Spinal cord (tissue), 9 donors: ENCODE measurements at regions not wholly inside any gene's neighbourhood (a gene's known extent, or its start where the extent isn't known, plus 50 kb on each side); places are given as distances from the start of the nearest gene placed in this dataset.
"Not testable (repeated sequence)": the region's sequence is repeated elsewhere in the genome, so short reads cannot be mapped to it uniquely, and the experiment has no call there.

Experiments used
- DNase-seq, 6 donors: peaks; one replicate each; pipeline versions ENCODE4 v3.0.0 to v3.0.0-alpha.2; 2013 to 2015; ENCODE audit warnings: low spot score in 6 of 6, low read depth in 4 of 6
- H3K27ac ChIP-seq: one replicate; pipeline ENCODE4 v1.5.1; 2013; ENCODE audit warnings: low read depth, low read length, control low read depth
- H3K27me3 ChIP-seq: one replicate; pipeline ENCODE4 v1.6.1; 2013; ENCODE audit warnings: low read length; ENCODE audit not compliant: control insufficient read depth, insufficient read depth
- H3K36me3 ChIP-seq: one replicate; pipeline ENCODE4 v1.6.1; 2013; ENCODE audit warnings: low read length; ENCODE audit not compliant: control insufficient read depth, insufficient read depth
- H3K4me1 ChIP-seq: one replicate; pipeline ENCODE4 v1.6.1; 2013; ENCODE audit warnings: low read length; ENCODE audit not compliant: control insufficient read depth, insufficient read depth
- H3K4me3 ChIP-seq: one replicate; pipeline ENCODE4 v1.5.1; 2013; ENCODE audit warnings: low read depth, low read length, control low read depth
- H3K9me3 ChIP-seq: one replicate; pipeline ENCODE4 v1.6.1; 2013; ENCODE audit warnings: low read length; ENCODE audit not compliant: control insufficient read depth, insufficient read depth
- WGBS: methylation state at CpG from one replicate; pipeline ENCODE4 v1.1.5; 2013; ENCODE audit warnings: missing lambda C conversion rate; ENCODE audit not compliant: insufficient coverage; 5-methylcytosine and 5-hydroxymethylcytosine counted together
- donor health status: healthy.

GRCh38 chr15:39009740-39010139, 445.1 kb upstream of the RASGRP1 start:
- Histone ChIP-seq H3K27me3 (no peaks in the 10 kb centered on the region), H3K4me3 (no peak overlapping the region), H3K27ac (no peak overlapping the region), H3K36me3 (no peaks in the 10 kb centered on the region), H3K4me1 (no peaks in the 10 kb centered on the region), H3K9me3 (peaks cover 6% of the 10 kb centered on the region)
- no CpG with 5 or more reads among the region's 1 CpG for WGBS
- no peak for DNase-seq

DNA sequence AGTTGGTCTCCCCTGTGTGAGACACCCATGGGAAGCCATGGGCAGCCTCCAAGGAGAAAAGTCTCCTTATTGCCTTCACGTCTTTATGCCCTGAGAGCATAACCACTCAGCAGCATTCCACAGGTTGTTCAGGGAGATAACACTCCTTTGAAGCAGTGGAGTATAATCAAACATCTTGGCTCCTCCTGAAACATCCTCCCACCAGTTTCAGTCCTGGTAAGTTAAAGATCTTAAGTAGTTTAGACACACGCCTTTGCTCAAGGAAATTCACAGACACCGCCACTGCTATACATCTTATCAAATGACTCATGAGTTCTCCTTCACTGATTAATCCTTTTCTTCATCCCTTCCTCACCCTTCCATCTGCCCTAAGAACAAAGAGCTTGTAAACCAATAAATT, 446.5 kb upstream of the RASGRP1 start:
- H3K27me3 ChIP-seq = not testable (repeated sequence)

DNA sequence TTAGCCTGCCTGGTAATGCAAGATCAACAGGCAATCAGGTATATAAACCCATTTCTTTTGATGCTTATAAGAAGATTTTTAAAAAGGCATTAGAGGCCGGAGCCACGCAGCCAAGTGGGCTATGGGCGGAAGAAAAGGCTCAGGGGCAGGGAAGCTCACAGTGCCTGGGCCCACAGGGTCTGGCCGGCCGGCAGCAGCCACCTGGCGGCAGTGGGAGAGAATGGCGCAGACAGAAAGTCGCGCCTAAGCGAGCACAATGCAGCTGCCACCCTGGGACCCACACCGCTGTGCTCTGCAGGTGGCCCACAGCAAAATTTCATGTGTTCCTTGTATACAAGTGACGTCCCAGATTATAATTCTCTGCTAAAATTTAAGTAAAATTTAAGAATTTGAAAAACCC, 448.6 kb upstream of the RASGRP1 start:
- no peak for DNase-seq
- no peak overlapping the region for H3K27ac ChIP-seq
- no peaks in the 10 kb centered on the region for H3K4me1 ChIP-seq

More for the DNA sequence above, 446.5 kb upstream of the RASGRP1 start:
- DNase-seq, H3K27ac ChIP-seq, H3K9me3 ChIP-seq, H3K4me1 ChIP-seq, H3K4me3 ChIP-seq, H3K36me3 ChIP-seq: not testable (repeated sequence)
- 81% methylated on average over 3 of the region's 3 CpGs for WGBS

DNA sequence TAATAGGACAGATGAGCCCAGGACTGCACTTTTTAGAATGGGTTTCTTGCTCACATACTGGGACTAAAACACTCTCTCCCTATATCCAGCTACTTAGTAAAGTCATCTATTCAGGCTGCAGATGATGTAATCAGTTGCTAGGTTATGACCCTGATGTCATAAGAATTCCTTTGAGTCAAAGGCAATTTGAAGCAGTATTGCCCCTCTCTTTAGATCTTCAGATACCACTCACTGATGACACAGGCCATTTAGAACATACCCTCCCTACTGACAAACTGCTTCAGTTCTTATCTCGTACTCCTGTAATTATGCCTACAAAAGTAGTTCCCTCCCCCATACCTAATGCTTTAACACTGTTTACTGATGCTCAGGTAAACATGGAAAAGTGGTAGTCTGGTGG, 450.1 kb upstream of the RASGRP1 start:
- no CpG with 5 or more reads among the region's 1 CpG for WGBS
- no peaks in the 10 kb centered on the region for H3K27me3 ChIP-seq

More for the DNA sequence above, 448.6 kb upstream of the RASGRP1 start:
- Histone ChIP-seq H3K27me3 (no peaks in the 10 kb centered on the region), H3K9me3 (peaks cover 6% of the 10 kb centered on the region), H3K4me3 (no peak overlapping the region), H3K36me3 (no peaks in the 10 kb centered on the region)
- WGBS = 83% methylated on average over 6 of the region's 12 CpGs

DNA sequence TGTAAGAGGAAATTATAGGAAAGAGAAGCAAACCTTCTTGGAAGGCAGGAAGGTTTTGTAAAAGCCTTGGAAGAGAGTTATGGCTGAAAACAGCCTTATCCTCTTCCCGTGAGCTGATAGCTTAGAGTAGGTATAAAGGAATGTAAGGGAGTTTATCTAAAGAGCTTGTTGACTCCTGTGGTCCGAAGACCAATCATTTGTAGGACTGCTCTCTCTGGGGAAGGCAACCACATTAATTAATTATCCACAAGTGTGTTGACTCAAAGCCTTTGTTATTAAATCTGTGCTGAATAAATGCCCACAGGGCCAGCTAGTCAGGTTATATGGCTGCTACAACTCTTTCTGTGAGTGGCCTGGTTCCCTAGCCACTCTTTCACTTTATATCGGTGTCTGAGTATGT, 452.1 kb upstream of the RASGRP1 start:
- 79% methylated on average over 2 of the region's 3 CpGs for WGBS

More for the DNA sequence above, 450.1 kb upstream of the RASGRP1 start:
- Histone ChIP-seq H3K4me1 (no peaks in the 10 kb centered on the region), H3K4me3 (no peak overlapping the region), H3K36me3 (no peaks in the 10 kb centered on the region), H3K27ac (no peak overlapping the region), H3K9me3 (peaks cover 6% of the 10 kb centered on the region)
- no peak for DNase-seq

DNA sequence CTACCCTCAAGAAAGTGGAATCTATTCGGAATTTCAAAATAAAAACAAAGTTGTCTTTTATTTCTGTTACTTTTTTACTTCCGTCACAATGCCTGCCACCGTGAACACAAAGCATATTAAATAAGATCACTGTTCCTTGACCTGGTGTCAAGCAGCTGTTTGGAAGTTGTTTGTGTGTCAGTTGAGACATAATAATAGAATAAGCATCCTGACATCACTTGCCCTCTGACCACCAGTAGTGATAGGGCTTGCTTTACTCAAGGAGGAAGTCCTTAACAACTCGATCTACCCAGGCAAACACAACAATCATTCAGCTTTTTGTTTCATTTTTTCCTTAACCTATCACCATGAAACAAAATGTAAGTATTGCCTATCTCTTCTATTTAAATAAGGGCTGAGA, 454.4 kb upstream of the RASGRP1 start:
- Histone ChIP-seq H3K27me3 (no peaks in the 10 kb centered on the region), H3K4me3 (no peak overlapping the region), H3K4me1 (no peaks in the 10 kb centered on the region), H3K27ac (no peak overlapping the region), H3K36me3 (no peaks in the 10 kb centered on the region), H3K9me3 (no peaks in the 10 kb centered on the region)
- WGBS = no CpG with 5 or more reads among the region's 4 CpGs
- DNase-seq = no peak

More for the DNA sequence above, 452.1 kb upstream of the RASGRP1 start:
- Histone ChIP-seq H3K27me3 (no peaks in the 10 kb centered on the region), H3K4me1 (no peaks in the 10 kb centered on the region), H3K9me3 (no peaks in the 10 kb centered on the region), H3K36me3 (no peaks in the 10 kb centered on the region), H3K27ac (no peak overlapping the region), H3K4me3 (no peak overlapping the region)
- DNase-seq = no peak

- Histone ChIP-seq H3K9me3 (no peaks in the 10 kb centered on the region), H3K27me3 (no peaks in the 10 kb centered on the region), H3K4me3 (no peak overlapping the region), H3K36me3 (no peaks in the 10 kb centered on the region), H3K4me1 (no peaks in the 10 kb centered on the region), H3K27ac (no peak overlapping the region)
- no peak for DNase-seq
- 64% methylated on average over 2 of the region's 2 CpGs for WGBS
Observed at GRCh38 chr15:39021341-39021740, 456.7 kb upstream of the RASGRP1 start.

- Histone ChIP-seq H3K27me3 (no peaks in the 10 kb centered on the region), H3K9me3 (no peaks in the 10 kb centered on the region), H3K4me3 (no peak overlapping the region), H3K4me1 (no peaks in the 10 kb centered on the region), H3K36me3 (no peaks in the 10 kb centered on the region), H3K27ac (no peak overlapping the region)
- 100% methylated on average over 1 of the region's 4 CpGs for WGBS
- DNase-seq = no peak
Observed at GRCh38 chr15:39022532-39023305, 458.1 kb upstream of the RASGRP1 start.

DNA sequence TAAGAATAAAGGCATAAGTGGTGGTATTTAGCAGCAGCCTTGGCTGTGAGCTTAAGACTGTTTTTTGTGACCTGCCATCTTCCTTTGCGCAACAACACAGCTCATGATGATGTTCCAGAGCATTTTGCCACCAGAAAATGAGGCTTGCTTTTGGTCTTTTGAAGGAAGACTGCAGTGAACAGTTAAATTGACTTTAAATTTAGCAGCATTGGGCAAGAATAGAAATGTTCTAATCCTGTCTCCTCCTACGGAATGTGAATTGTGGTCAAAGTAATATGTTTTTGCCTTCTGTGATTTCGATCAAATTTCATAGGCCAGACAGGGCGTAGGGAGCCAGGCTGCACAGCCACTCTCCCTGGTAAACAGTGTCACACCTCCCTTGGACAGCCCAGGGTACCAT, 460.7 kb upstream of the RASGRP1 start:
- Histone ChIP-seq H3K27ac (no peak overlapping the region), H3K27me3 (no peaks in the 10 kb centered on the region), H3K4me3 (no peak overlapping the region), H3K4me1 (no peaks in the 10 kb centered on the region), H3K9me3 (no peaks in the 10 kb centered on the region), H3K36me3 (no peaks in the 10 kb centered on the region)
- no peak for DNase-seq
- WGBS = 100% methylated on average over 1 of the region's 4 CpGs

DNA sequence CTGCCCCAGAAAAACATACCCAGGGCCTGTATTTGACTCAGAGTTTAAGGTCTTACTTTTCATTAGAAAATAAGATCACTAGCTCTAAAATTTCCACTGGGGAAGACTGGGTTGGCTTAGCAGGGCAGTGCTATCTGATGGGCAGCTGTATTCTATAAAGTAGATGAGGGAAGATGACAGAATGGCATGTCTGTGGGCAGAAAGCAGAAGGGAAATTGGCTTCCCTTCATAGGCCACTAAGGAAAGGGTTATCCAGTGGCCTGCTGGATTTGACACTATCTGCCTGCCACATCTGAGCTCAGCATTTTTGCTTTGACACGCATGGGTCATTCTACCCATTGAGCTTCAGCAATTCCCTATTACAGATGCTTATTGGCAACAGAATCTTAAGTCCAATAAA, 461.3 kb upstream of the RASGRP1 start:
- H3K36me3 ChIP-seq = no peaks in the 10 kb centered on the region
- no peak overlapping the region for H3K4me3 ChIP-seq
- DNase-seq = no peak
- no peak overlapping the region for H3K27ac ChIP-seq
- no peaks in the 10 kb centered on the region for H3K4me1 ChIP-seq
- WGBS = no CpG with 5 or more reads among the region's 1 CpG
- H3K9me3 ChIP-seq = no peaks in the 10 kb centered on the region
- no peaks in the 10 kb centered on the region for H3K27me3 ChIP-seq
